H1 (cell line): ENCODE measurements at regions not wholly inside any gene's neighbourhood (a gene's known extent, or its start where the extent isn't known, plus 50 kb on each side); places are given as distances from the start of the nearest gene placed in this dataset.

Experiments used
- JUN ChIP-seq: IDR thresholded peaks from 2 replicates; pipeline ENCODE4 v1.6.1; 2011; ENCODE audit warnings: low read depth, mild to moderate bottlenecking, improper control_type of control experiment, low read length
- KDM5A ChIP-seq: fragments of 200-600 bp; IDR thresholded peaks from 2 replicates; pipeline ENCODE4 v1.7.1; 2012; ENCODE audit warnings: mild to moderate bottlenecking, low read length, inconsistent platforms, mixed read lengths
- PHF8 ChIP-seq: fragments of 200-600 bp; sonication (generic); conservative IDR thresholded peaks from 2 replicates; pipeline ENCODE4 v1.7.1; 2012; ENCODE audit warnings: low read depth, mild to moderate bottlenecking, inconsistent platforms, low read length, moderate library complexity
- TCF12 ChIP-seq: IDR thresholded peaks from 2 replicates; pipeline ENCODE4 v1.6.1; 2011; ENCODE audit warnings: low read depth, mild to moderate bottlenecking, low read length
- YY1 ChIP-seq: IDR thresholded peaks from 2 replicates; pipeline ENCODE4 v1.6.1; 2011; ENCODE audit warnings: low read depth, mild to moderate bottlenecking, low read length

- TF ChIP-seq YY1 (no peak), PHF8 (no peak), KDM5A (no peak), JUN (no peak), TCF12 (no peak)
Measured at GRCh38 chr2:145861940-145862339, 1342.0 kb upstream of the ZEB2 start (continued).
